GM19099 (cell line): ENCODE measurements at regions not wholly inside any gene's neighbourhood (a gene's known extent, or its start where the extent isn't known, plus 50 kb on each side); places are given as distances from the start of the nearest gene placed in this dataset.

Experiments
- POLR2A ChIP-seq: IDR thresholded peaks from 3 replicates; pipeline ENCODE4 v1.6.1; 2011; ENCODE audit warnings: low read depth; ENCODE audit not compliant: insufficient read length; ENCODE audit errors: extremely low read depth

DNA sequence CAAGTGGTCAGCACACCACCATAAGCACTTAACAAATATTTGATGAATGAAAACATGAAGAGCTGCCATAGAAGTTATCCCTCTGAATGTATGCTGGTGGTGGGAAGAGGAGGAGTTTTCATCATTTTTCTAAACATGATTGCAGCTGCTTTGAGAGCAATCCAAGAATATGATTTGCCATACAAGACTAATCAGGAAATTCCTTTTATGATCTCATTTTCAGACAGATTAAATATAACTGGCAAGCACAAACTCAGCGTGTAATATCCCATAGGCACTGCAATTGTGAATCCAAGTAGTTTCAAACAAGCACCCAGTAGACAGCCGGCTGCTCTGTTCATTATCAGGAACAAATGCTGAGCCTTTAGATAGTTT, 505.7 kb upstream of the LUZP2 start:
- TF ChIP-seq POLR2A, result no peak

DNA sequence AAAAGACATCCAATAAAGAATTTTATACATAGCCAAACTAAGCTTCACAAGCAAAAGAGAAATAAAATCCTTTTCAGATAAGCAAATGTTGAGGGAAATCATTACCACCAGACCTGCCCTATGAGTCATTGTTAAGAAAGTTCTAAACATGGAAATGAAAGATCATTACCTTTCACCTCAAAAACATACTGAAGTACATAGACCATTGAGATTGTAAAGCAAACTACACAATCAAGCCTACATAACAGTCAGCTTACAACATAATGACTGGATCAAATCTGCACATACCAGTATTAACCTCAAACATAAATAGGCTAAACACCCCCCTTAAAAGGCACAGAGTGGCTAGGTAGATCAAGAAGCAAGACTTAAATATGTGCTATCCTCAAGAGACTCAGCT, 501.0 kb upstream of the LUZP2 start:
- no peak for TF ChIP-seq POLR2A

DNA sequence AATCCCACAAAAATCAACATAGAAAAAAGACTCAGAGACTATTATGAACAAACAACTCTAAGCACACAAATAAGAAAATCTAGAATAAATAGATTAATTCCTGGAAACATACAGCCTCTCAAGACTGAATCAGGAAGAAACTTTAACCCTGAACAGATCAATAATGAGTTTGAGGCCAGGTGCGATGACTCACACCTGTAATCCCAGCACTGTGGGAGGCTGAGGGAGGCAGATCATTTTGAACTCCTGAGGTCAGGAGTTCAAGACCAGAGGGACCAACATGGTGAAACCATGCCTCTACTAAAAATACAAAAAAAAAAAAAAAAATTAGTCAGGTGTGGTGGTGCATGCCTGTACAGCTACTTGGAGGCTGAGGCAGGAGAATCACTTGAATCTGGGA, 499.5 kb upstream of the LUZP2 start:
- TF ChIP-seq POLR2A, result no peak

DNA sequence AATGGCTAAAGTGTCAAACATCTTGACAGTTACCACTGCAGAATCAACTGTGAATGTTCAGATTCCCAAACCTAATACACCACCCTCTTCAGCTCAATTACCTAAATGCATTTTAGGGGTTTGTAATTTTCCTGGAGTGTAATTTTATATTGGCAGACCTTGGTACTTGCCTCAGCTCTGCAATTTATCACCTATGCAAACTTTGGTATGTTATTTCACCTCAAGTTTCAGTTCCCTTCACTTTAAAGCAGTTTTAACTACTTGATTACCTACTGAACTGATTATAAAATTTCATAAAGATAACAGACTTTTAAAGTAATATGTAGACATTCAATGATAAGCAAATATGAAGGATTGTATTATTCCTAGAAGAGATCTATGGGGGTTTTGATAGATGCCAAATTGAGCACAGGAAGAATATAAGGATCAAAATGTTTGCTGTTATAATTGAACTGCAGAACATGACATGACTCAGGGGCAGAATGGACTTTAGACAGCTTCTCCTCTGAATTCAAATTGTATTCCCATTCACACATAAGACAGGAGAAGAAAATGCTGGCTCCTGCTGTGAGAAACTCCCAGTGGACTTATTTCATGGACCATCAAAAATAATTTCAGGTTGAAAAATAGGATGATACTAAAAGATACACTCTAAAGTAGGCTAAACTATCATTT, 491.5 kb upstream of the LUZP2 start:
- TF ChIP-seq POLR2A, result no peak

DNA sequence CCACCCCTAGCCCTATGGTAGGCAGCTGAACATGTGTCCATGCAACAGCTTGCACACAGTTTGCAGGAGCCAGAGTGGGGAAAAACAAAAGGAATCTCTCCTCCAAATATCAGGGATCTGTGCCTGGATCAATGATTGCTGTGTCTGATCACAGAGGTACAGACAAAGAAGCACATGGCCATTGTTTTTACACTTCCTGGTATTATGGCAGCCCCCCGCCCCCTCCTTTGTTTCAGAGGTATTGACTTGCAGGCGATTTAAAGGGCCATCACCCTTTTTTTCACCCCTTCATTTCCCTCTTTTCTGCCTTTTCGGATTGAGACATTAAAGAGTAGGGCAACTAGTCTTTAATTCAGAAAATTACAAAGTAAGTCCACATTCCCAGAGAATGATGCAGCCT, 453.0 kb upstream of the LUZP2 start:
- TF ChIP-seq POLR2A, result no peak

DNA sequence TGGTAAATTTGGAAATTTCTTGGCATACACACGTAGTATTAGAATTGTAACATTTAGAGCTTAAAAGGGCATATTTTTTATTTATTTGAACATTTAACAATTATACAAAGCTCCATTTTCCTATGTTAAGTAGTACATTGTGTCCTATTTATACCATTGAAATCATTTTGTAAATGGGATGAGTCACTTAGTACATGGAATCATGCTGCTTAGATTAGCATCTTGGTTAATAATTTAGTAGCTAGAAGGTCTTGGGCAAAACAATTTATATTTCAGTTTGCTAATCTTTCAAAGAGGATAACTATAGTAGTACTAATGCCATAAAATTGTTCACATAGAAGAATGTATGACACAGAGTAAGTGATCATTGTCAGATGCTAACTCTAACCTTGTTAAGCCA, 450.1 kb upstream of the LUZP2 start:
- no peak for TF ChIP-seq POLR2A

DNA sequence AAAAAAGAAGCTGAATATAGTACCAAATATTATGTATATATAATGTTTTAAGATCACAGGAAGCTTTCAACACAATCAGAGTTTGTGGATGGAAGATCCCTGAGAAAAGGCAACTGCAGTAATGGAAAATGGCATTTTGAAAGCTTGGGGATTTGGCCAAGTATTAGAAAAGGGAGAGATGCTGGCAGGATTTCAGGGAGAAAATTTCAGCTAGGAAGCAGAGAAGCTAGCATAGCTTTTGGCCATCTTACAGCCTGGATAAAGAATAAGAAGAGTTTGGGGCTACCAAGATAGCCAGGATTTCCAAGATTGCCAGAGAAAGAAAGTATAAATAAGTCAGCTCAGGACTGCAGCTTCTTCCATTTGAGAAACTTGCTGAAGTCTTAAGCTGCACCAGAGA, 440.8 kb upstream of the LUZP2 start:
- no peak for TF ChIP-seq POLR2A

DNA sequence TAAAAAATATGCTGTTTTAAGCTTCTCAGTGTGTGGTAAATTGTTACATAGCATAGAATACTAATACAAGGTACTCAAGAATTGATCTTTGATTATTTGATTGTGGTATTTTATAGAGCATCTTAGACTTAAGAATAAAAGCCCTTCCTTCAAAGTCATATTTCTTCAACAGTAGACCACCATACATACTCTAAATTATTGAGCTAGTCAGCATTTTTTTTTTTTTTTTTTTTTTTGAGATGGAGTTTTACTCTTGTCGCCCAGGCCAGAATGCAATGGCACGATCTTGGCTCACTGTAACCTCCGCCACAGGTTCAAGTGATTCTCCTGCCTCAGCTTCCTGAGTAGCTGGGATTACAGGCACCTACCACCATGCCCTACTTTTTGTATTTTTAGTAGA, 436.7 kb upstream of the LUZP2 start:
- no peak for TF ChIP-seq POLR2A

DNA sequence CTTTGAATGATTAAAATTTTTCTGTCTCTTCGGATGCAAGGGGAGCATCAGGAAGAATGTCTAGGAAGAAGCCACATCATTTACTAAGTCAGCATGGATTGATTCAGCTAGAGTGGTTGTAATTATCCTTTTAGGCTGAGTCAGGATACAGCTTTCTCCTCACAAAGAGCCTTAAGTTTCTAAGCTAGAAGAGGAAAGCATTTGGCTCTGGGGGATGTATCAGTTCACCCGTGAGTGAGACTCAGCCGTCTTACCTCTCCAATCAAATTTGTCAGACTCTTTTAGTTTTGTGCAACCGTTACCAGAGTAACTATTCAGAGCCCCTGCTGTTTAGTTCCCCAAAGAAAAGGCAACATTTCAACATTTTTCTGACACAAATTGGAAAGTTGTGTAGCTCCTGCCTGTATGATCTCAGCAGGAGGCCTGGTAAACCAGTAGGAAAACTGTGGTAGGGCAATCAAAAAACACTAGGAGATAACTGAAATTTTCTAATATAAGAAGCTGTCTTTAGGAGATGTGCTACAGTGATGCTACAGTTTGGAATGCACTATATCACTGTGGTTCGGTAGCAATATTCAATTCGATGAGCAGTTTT, 432.4 kb upstream of the LUZP2 start:
- TF ChIP-seq POLR2A, result no peak

DNA sequence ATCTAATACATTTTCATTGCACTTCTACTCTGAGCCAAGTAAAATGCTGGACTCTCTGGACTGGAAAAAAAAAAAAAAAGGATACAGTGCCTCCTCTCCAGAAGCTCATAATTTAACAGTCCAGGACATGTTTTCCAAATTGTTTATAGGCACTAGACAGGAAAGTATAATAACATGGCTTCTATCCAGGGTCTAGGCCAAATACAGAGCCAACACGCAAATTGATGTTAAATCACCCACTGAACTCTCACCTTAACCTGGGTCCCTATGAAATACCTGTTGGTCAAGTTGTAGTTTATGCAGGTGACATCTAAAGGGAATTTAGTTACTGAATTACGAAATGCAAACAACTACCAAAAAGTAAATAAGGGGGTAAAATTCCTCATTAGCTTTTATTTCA, 428.7 kb upstream of the LUZP2 start:
- no peak for TF ChIP-seq POLR2A

DNA sequence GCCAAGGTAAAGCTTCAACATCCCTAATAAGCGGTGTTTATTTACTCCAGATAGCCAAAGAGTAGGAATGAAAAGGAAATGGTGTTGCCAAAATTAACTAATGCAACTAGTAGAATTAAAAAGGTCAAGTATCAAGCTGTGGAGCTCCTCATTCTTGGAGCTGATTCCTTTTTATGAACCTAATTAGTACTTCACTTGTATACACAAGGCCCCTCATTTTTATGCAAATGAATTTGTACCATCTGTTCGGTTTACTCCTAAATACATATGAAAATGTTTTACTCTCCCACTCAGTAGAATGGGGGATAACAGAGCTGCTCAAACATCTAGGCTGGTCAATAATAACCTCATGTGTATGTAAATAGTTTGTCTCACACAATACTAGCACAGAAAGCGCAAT, 426.4 kb upstream of the LUZP2 start:
- no peak for TF ChIP-seq POLR2A

DNA sequence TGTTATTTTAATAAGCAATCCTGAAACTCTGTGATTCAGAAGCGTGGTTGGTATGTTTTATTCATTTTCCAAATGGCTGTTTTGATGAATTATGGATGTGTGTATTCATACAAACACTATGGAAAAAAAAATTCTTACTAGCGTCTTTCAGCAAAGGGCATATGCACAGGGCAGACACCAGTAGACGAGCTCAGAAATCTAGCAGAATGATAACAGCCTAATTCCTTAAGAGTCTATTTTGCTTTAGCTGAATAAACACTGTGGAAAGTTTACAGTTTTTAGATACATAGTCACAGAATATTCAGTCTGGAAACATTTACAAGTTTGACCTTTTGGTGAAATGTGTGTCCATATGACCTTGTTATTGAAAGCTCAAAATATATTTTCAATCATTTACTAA, 418.8 kb upstream of the LUZP2 start:
- no peak for TF ChIP-seq POLR2A

DNA sequence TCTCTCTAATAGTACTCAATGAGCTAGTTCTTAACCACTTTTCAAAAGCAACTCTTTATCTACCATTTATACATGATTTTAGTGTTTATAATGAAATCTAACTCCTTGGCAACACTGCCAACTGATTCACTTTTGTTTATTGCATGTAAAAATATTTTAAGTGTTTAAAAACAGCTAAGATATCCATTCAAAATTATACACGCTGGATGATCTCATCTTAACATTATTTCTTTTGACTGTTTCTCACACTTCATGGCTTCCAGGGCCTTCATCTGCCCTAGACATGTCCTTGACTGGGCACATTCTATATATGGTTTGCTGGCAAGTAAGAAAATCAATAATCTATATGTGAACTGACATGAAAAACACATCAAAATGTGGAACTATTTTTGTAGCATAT, 414.6 kb upstream of the LUZP2 start:
- TF ChIP-seq POLR2A, result no peak

DNA sequence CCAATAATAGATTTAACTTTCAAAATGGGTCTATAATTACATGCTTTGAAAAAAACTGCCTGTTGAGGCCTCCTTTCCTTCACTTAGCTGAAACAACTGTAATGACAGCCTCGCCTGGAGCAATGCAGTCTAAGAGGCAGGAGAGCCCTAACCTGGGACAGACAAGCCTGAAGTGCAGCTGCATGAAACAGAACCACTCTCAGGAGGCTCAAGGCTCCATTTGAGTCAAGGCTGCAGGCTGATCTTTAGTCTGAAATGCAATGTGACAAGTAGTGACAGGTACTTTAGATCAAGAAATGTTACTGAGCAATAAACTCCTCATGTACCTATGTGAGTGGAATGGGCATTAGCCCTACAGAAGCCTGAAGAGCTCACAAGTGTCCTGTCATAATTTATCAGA, 414.0 kb upstream of the LUZP2 start:
- no peak for TF ChIP-seq POLR2A

DNA sequence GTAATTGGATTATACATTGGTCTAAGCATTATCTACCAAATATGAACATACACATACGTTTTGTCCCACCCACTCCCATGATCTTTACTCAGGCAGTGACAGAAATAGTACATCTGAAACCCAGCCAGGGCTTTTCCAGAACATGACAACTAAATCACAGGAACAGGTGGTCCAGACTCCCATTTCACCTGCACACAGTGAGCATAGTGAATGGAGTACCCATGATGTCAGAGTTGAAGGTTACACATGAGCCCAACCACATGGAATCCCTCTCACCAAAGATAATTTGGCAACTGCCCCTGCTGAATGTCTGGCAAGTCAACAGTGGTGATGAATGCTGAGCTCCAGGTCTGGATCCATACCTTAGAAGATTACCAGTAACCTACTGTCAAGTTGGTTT, 411.9 kb upstream of the LUZP2 start:
- no peak for TF ChIP-seq POLR2A

DNA sequence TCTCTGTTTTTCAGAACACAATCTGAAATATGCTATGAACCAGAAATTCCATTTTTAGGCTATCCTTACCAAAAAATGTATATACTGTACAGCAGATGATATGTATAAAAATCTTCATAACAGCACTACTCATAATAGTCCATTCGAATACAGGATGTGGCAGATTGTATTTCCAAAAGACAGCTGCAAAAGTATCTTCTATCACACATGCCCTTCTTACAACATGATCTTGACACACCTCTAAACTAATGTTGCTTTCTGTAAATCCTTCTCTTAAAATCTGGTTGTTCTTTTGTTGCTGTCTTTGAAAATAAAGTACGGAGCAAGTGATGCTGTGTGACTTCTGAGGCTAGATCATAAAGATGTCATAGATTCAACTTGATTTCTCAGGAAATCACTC, 409.9 kb upstream of the LUZP2 start:
- TF ChIP-seq POLR2A, result no peak

DNA sequence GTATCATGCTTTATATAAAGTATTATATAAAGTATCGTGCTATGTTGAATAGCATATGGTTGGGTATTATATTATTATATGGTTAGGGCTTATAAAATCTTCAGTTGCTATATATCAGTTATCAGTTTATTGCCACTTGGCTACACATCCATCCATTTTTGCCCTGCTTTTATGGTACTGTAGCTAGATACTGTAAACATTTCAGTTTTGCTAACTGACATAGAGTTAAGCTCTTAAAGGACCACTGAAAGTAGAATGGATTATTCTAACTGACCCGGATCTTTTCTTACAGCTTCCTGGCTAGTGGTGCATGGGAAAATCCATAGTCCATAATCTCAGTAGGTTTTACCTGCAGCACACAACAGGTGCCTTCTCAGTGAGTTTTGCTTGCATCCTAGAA, 405.3 kb upstream of the LUZP2 start:
- no peak for TF ChIP-seq POLR2A
